ENCODE measurements at regions not wholly inside any gene's neighbourhood (a gene's known extent, or its start where the extent isn't known, plus 50 kb on each side); places are given as distances from the start of the nearest gene placed in this dataset.
"Not testable (repeated sequence)": the region's sequence is repeated elsewhere in the genome, so short reads cannot be mapped to it uniquely, and the experiment has no call there.

DNA sequence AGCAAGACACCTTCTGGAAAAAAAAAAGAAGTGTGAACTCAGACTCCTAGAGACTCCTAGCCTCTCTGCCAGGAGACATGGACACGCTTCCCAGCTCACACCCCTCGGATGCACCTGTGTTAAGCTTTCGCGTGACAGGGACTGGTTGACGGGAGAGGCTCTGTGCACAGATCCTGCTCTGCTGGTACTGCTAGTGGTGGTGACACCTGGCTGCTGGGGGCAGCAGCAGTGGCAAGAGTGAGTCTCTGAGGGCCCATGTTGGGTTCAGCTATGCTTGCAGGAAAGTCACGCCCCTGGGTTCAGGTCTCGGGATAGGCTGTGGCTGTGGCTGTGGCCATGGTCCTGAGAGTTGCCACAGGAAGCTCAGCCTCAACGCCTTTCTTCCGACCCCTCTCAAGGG is 81.1 kb downstream of the XRCC2 start:
- Histone ChIP-seq H3K4me3 (no peak overlapping the region), H3K27ac (no peak overlapping the region), H3K4me1 (replicated peaks) (no peaks in the 10 kb centered on the region), H3K9me3 (replicated peaks) (no peaks in the 10 kb centered on the region), H3K27me3 (replicated peaks) (no peaks in the 10 kb centered on the region), H3K36me3 (no peaks in the 10 kb centered on the region)
- peak in 1 of 2 experiments; percentile 31 for DNase-seq (ENCODE audit: low read depth in 1 of 2, low spot score in 2 of 2)

DNA sequence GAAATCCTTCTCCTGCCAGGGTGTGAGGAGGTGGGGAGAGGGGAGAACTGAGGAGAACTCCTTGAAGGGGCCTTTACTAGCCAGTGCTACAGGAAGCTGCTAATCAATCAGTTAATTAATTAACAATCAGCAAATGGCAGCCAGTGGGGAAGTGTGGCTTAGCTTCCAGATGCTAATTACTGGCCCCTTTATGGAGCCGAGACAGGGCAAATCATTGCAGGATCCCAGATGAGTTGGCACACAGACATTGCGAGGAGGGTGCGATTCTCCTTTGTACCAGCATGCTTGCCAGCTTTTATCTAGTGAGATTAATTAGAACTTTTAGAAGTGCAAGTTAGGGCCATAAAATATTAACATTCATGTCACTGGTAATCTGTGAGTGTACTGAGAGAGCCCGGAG is 84.0 kb downstream of the XRCC2 start:
- Histone ChIP-seq H3K36me3 (no peaks in the 10 kb centered on the region), H3K9me3 (replicated peaks) (no peaks in the 10 kb centered on the region), H3K27ac (no peak overlapping the region), H3K27me3 (replicated peaks) (no peaks in the 10 kb centered on the region), H3K4me3 (no peak overlapping the region), H3K4me1 (replicated peaks) (no peaks in the 10 kb centered on the region)
- DNase-seq (ENCODE audit: low read depth in 1 of 2, low spot score in 2 of 2), result no peak

DNA sequence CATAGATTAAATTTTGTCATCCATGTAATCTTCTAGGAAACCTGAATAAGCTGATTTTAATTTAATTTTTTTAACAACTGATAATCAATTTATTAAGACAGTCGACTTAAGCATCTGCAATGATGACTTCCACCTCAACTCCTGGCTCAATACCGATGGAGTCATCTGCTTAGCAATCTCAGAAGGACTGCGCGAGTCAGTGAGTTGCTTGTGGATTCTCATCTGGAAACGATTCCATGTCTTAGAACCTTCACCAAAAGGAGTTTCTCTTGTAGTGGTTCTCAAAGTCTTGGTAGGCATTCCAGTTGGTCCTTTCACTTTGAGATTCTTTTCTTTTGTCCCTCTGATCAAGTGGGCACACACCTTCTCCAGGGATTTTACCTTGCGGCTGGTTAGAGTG is 85.5 kb downstream of the XRCC2 start:
- Histone ChIP-seq H3K9me3 (replicated peaks) (no peaks in the 10 kb centered on the region), H3K4me3 (no peak overlapping the region), H3K4me1 (replicated peaks) (no peaks in the 10 kb centered on the region), H3K27ac (no peak overlapping the region), H3K36me3 (no peaks in the 10 kb centered on the region), H3K27me3 (replicated peaks) (no peaks in the 10 kb centered on the region)
- DNase-seq (ENCODE audit: low read depth in 1 of 2, low spot score in 2 of 2), result no peak

DNA sequence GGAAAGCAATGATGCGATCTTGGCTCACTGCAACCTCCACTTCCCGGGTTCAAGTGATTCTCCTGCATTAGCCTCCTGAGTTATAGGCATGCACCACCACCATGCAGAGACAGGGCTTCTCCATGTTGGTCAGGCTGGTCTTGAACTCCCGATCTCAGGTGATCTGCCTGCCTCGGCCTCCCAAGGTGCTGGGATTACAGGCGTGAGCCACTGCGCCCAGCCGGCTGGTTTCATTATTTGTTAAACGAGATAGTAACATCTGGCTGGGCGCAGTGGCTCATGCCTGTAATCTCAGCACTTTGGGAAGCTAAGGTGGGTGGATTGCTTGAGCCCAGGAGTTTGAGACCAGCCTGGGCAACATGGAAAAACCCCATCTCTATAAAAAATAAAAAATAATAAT is 86.1 kb downstream of the XRCC2 start:
- peak in 1 of 2 experiments; percentile 19 for DNase-seq (ENCODE audit: low read depth in 1 of 2, low spot score in 2 of 2)
- H3K4me3 ChIP-seq; H3K27ac ChIP-seq; H3K9me3 ChIP-seq (replicated peaks); H3K4me1 ChIP-seq (replicated peaks); H3K27me3 ChIP-seq (replicated peaks); H3K36me3 ChIP-seq: not testable (repeated sequence)

DNA sequence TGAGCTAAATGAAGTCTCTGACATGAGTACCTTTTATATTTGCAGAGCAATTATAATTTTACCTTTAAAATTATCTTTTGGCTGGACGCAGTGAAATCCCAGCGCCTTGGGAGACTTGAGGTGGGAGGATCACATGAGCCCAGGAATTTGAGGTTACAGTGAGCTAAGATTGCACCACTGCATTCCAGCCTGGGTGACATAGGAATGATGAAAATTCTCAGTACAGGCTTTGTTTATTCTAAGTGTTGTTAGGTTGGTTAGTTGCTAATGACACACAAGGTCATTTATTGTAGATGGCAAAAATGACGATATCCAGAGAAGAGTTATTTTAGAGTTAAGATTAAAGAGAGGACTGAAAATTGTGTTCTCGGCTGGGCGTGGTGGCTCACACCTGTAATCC is 87.6 kb downstream of the XRCC2 start:
- peak; percentile 16 to 28 for DNase-seq (ENCODE audit: low read depth in 1 of 2, low spot score in 2 of 2)
- Histone ChIP-seq H3K9me3 (replicated peaks) (no peaks in the 10 kb centered on the region), H3K27me3 (replicated peaks) (no peaks in the 10 kb centered on the region), H3K4me1 (replicated peaks) (no peaks in the 10 kb centered on the region), H3K4me3 (no peak overlapping the region), H3K36me3 (no peaks in the 10 kb centered on the region), H3K27ac (no peak overlapping the region)

DNA sequence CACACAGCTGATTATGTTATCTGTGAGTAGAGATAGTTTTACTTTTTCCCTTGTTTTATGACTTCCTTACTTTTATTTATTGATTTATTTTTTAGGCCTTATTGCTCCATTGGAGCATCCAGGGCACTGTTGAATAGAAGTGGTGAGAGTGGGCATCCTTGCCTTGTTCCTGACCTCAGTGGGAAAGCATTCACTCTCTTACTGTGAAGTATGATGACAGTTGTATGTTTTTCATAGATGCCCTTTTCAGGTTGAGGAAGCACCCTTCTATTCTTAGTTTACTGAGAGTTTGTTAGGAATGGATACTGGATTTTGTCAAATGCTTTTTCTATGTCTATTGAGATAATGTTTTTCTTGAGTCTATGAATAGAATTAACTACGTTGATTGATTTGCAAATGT is 88.6 kb downstream of the XRCC2 start:
- H3K4me1 ChIP-seq (replicated peaks), result no peaks in the 10 kb centered on the region
- no peak overlapping the region for H3K4me3 ChIP-seq
- H3K9me3 ChIP-seq (replicated peaks), result no peaks in the 10 kb centered on the region
- no peaks in the 10 kb centered on the region for H3K36me3 ChIP-seq
- no peaks in the 10 kb centered on the region for H3K27me3 ChIP-seq (replicated peaks)
- H3K27ac ChIP-seq, result no peak overlapping the region
- no peak for DNase-seq (ENCODE audit: low read depth in 1 of 2, low spot score in 2 of 2)

DNA sequence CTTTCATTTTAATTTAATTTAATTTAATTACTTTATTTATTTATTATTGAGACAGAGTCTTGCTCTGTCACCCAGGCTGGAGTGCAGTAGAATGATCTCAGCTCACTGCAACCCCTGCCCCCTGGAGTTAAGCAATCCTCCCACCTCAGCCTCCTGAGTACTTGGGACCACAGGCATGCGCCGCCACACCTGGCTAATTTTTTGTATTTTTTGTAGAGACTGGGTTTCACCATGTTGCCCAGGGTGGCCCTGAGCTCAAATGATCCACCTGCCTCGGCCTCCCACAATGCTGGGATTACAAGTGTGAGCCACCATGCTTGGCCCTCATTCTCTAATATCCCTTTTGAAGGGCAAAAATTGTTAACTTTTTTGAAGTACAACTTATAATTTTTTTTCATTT is 92.9 kb downstream of the XRCC2 start:
- peak in 1 of 2 experiments; percentile 12 for DNase-seq (ENCODE audit: low read depth in 1 of 2, low spot score in 2 of 2)
- Histone ChIP-seq H3K27me3 (replicated peaks) (no peaks in the 10 kb centered on the region), H3K36me3 (no peaks in the 10 kb centered on the region), H3K9me3 (replicated peaks) (no peaks in the 10 kb centered on the region), H3K4me3 (no peak overlapping the region), H3K27ac (no peak overlapping the region), H3K4me1 (replicated peaks) (no peaks in the 10 kb centered on the region)

DNA sequence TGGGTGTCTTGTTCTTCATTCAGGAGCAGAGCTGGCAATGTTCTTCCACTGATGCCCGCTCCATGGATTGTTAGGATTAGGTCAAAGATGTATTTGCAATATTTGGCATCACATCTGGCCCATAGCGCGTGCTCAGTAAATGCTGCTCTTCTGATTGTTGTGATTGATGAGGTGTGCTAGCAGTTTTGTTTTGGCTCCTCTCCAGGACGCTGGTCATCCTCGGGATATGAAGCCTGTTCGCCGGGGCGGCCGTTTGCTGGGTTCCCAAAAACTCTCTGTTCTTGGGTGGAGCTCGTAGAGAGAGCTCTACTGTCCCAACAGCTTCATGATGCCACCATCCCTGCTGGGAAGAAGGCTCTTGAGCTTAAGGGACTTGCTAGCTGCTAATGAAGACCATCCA is 96.9 kb downstream of the XRCC2 start:
- H3K4me3 ChIP-seq, result no peak overlapping the region
- H3K4me1 ChIP-seq (replicated peaks), result no peaks in the 10 kb centered on the region
- no peaks in the 10 kb centered on the region for H3K27me3 ChIP-seq (replicated peaks)
- no peaks in the 10 kb centered on the region for H3K36me3 ChIP-seq
- no peak overlapping the region for H3K27ac ChIP-seq
- H3K9me3 ChIP-seq (replicated peaks), result no peaks in the 10 kb centered on the region
- DNase-seq (ENCODE audit: low read depth in 1 of 2, low spot score in 2 of 2), result no peak

DNA sequence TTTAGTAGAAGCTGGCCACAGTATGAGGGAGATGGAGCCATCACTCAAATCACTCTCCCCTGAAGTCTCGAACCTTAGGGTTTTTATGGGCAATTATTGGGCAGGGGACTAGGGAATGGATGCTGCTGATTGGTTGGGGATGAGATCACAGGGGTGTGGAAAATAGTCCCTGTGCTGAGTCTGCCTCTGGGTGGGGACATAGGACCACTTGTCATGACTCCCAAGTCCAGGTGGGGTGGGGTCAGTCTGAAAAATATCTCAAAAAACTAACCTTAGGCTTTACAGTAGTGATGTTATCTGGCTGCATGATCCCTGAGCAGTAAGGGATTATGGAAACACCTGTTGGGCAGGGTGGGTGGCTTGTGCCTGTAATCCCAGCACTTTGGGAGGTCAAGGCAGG is 98.6 kb downstream of the XRCC2 start:
- no peak for DNase-seq (ENCODE audit: low read depth in 1 of 2, low spot score in 2 of 2)
- H3K4me3 ChIP-seq, result no peak overlapping the region

DNA sequence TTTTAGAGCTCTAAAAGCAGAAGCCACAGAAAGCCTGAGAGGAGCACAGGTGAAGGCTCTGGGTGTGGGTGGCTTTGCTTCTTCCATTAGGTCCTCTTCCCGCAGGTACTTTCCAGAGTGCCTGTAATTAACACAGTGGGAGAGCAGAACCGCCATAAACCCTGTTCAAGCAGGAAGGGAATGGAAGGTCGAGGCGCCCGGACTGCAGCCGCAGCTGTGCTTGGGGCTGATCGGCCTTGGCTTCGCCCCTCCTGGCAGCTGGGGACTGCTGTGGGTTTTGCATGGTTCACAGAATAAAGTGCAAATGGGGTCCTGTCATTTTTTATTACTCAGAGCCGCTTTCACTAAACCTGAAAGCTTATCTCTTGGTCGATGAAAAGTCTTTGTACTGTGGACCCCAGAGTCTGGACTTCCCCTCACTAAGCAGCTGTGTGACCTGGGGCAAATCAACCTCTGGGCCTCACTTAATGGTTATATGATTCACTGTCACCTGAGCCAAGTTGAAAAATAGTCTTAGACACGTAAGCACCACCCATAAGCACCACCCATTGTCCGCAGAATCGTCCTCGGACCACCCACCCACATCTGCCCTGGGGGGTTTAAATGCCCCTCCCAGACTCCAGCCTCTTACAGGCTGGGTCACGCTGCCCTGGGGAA is 100.9 kb downstream of the XRCC2 start:
- Histone ChIP-seq H3K36me3 (no peaks in the 10 kb centered on the region), H3K4me3 (no peak overlapping the region), H3K27ac (no peak overlapping the region), H3K4me1 (replicated peaks) (no peaks in the 10 kb centered on the region), H3K27me3 (replicated peaks) (no peaks in the 10 kb centered on the region), H3K9me3 (replicated peaks) (no peaks in the 10 kb centered on the region)
- DNase-seq (ENCODE audit: low read depth in 1 of 2, low spot score in 2 of 2), result no peak

More for the DNA sequence above, 98.6 kb downstream of the XRCC2 start:
- H3K4me1 ChIP-seq (replicated peaks), result no peaks in the 10 kb centered on the region
- no peaks in the 10 kb centered on the region for H3K36me3 ChIP-seq
- H3K9me3 ChIP-seq (replicated peaks), result no peaks in the 10 kb centered on the region
- no peak overlapping the region for H3K27ac ChIP-seq
- H3K27me3 ChIP-seq (replicated peaks), result no peaks in the 10 kb centered on the region

DNA sequence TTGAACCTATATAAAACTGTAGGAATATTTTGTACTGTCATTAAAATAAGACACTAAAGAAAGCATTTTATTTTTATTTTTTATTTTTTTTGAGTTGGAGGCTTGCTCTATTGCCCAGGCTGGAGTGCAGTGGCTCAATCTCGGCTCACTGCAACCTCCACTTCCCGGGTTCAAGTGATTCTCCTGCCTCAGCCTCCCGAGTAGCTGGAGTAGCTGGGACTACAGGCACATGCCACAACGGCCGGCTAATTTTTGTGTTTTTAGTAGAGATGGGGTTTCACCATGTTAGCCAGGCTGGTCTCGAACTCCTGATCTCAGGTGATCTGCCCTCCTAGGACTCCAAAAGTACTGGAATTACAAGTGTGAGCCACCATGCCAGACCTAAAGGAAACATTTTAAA is 102.8 kb downstream of the XRCC2 start:
- not testable (repeated sequence) for H3K27ac ChIP-seq; H3K9me3 ChIP-seq (replicated peaks); DNase-seq (ENCODE audit: low read depth in 1 of 2, low spot score in 2 of 2); H3K4me3 ChIP-seq; H3K27me3 ChIP-seq (replicated peaks); H3K36me3 ChIP-seq; H3K4me1 ChIP-seq (replicated peaks)

DNA sequence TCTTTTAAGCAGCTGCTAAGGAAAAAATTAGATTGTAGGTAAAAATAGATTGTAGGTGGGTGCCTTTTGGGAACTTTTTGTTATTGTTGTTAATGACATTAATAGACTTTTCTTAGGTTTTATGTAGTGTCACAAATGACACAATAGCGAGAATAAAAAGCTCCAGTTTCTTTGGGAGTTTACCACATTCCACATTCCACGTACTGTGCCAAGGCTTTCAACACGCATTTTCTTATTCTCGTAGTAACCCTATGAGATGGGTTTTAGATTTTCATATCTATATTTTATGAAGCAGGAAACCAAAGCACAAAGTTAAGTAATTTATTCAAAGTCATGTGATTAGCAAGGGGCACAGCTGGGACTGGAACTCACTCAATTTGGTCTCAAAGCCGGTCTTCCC is 103.8 kb downstream of the XRCC2 start:
- no peaks in the 10 kb centered on the region for H3K9me3 ChIP-seq (replicated peaks)
- DNase-seq (ENCODE audit: low read depth in 1 of 2, low spot score in 2 of 2), result no peak

DNA sequence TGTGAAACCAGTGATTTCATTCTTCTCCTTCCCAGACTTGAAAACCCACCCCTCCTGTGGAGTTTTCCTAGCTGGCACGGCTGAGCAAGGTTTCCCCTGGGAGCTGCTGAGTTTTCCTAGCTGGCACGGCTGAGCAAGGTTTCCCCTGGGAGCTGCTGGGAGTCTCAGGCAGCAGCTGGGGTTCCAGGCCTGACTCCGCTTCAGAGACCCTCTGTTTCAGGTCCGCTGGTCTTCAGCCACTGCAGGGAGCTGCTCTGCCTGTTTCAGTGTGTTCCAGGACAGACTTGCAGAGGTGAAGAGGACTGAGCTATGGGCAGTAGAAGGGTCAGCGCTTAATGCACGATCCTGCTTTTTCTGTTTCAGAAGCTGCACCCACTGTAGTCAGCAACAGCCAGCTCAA is 104.9 kb downstream of the XRCC2 start:
- no peak overlapping the region for H3K4me3 ChIP-seq
- no peaks in the 10 kb centered on the region for H3K4me1 ChIP-seq (replicated peaks)
- no peaks in the 10 kb centered on the region for H3K27me3 ChIP-seq (replicated peaks)
- no peak overlapping the region for H3K27ac ChIP-seq
- no peaks in the 10 kb centered on the region for H3K9me3 ChIP-seq (replicated peaks)
- DNase-seq (ENCODE audit: low read depth in 1 of 2, low spot score in 2 of 2), result no peak
- no peaks in the 10 kb centered on the region for H3K36me3 ChIP-seq

More for the DNA sequence above, 103.8 kb downstream of the XRCC2 start:
- Histone ChIP-seq H3K27ac (no peak overlapping the region), H3K4me3 (no peak overlapping the region), H3K36me3 (no peaks in the 10 kb centered on the region), H3K27me3 (replicated peaks) (no peaks in the 10 kb centered on the region), H3K4me1 (replicated peaks) (no peaks in the 10 kb centered on the region)

DNA sequence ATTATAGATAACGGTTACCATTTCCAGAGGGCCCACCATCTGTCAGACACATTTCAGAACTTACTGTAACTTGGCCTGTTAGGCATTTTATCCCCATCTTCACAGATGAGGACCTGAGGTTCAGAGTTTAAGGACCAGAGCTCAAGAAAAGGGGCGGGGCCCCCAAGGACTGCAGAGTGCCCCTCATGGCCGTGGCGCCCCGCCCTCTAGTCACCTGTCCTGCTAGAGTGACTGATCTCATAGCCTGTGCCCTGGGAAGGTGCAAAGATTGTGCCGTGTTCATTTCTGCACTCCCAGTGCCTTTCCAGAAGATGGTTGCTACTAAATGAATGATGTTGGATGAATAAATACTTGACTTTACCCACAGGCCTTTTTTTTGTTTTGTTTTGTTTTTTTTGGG is 107.0 kb downstream of the XRCC2 start:
- no peaks in the 10 kb centered on the region for H3K27me3 ChIP-seq (replicated peaks)
- H3K36me3 ChIP-seq, result no peaks in the 10 kb centered on the region
- H3K4me1 ChIP-seq (replicated peaks), result no peaks in the 10 kb centered on the region
- no peak overlapping the region for H3K27ac ChIP-seq
- H3K4me3 ChIP-seq, result no peak overlapping the region
- no peaks in the 10 kb centered on the region for H3K9me3 ChIP-seq (replicated peaks)
- DNase-seq (ENCODE audit: low read depth in 1 of 2, low spot score in 2 of 2), result no peak

DNA sequence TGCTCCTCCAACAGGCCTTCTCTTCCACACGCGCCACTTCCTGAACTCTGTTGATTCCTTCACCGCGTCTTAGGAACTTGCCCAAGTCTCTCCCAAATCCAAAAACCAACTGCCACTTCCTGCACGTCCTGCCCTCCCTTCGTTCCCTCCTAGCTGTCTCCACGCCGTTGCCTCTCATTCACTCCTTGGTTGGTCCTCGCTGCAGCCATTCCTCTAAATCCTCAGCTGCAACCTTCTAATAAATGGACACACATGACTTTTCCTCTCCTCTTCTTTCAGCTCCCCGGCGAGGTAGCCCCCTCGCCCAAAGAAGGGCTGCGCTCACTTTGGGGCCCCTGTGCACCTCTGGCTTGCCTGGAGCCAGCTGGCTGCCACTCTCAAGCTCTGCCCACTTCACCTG is 110.2 kb downstream of the XRCC2 start:
- no peak overlapping the region for H3K4me3 ChIP-seq
- H3K27me3 ChIP-seq (replicated peaks), result no peaks in the 10 kb centered on the region
- H3K9me3 ChIP-seq (replicated peaks), result no peaks in the 10 kb centered on the region
- H3K4me1 ChIP-seq (replicated peaks), result no peaks in the 10 kb centered on the region
- no peaks in the 10 kb centered on the region for H3K36me3 ChIP-seq
- no peak for DNase-seq (ENCODE audit: low read depth in 1 of 2, low spot score in 2 of 2)
- H3K27ac ChIP-seq, result no peak overlapping the region
